NB4 (cell line): ENCODE measurements at regions not wholly inside any gene's neighbourhood (a gene's known extent, or its start where the extent isn't known, plus 50 kb on each side); places are given as distances from the start of the nearest gene placed in this dataset.

Source experiments
- DNase-seq: peaks from one replicate; pipeline ENCODE4 v3.0.0; 2010; ENCODE audit warnings: low read depth
- H3K4me3 ChIP-seq: one replicate; pipeline ENCODE4 v1.5.1; 2011; ENCODE audit warnings: mild to moderate bottlenecking, low read depth, low read length, moderate library complexity
- MAX ChIP-seq: IDR thresholded peaks from 2 replicates; pipeline ENCODE4 v1.6.1; 2011; ENCODE audit warnings: low read depth, low read length
- MYC ChIP-seq: IDR thresholded peaks from 2 replicates; pipeline ENCODE4 v1.6.1; 2011; ENCODE audit warnings: low read depth, low read length
- POLR2A ChIP-seq: IDR thresholded peaks from 2 replicates; pipeline ENCODE4 v1.6.1; 2011; ENCODE audit warnings: mild to moderate bottlenecking; ENCODE audit not compliant: insufficient read length; ENCODE audit errors: extremely low read depth
- TF ChIP-seq, protein P1 (sequence below): IDR thresholded peaks from one replicate; pipeline ENCODE4 v1.5.1; 2012; ENCODE audit warnings: low read depth, low read length

- TF ChIP-seq POLR2A (no peak), MAX (no peak), MYC (no peak)
- TF ChIP-seq, protein P1, sequence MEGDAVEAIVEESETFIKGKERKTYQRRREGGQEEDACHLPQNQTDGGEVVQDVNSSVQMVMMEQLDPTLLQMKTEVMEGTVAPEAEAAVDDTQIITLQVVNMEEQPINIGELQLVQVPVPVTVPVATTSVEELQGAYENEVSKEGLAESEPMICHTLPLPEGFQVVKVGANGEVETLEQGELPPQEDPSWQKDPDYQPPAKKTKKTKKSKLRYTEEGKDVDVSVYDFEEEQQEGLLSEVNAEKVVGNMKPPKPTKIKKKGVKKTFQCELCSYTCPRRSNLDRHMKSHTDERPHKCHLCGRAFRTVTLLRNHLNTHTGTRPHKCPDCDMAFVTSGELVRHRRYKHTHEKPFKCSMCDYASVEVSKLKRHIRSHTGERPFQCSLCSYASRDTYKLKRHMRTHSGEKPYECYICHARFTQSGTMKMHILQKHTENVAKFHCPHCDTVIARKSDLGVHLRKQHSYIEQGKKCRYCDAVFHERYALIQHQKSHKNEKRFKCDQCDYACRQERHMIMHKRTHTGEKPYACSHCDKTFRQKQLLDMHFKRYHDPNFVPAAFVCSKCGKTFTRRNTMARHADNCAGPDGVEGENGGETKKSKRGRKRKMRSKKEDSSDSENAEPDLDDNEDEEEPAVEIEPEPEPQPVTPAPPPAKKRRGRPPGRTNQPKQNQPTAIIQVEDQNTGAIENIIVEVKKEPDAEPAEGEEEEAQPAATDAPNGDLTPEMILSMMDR, result no peak
- no peak for DNase-seq
- H3K4me3 ChIP-seq, result no peak overlapping the region
Observed at GRCh38 chr10:43734716-43735115, 86.0 kb upstream of the ZNF32 start.

DNA sequence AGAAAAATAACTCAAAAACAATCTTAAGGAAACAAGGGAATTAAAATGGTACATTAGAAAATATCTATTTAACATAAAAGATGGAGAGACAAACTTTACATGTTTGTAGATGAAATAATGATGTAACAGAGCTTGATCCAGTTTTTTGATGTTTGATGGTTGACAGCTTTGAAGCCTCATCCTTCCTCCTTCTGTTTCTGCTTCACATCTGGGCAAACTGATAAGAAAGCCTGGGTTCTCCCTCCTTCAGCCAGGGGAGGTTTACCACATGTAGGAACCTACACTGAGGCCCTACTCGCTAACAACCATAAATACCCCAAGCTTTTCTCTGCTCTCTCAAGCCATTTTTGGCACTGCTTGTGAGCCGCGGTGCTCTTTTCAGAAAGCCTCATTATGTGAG is 82.8 kb upstream of the ZNF32 start:
- no peak overlapping the region for H3K4me3 ChIP-seq
- DNase-seq, result no peak
- no peak for TF ChIP-seq MAX
- TF ChIP-seq MYC, result no peak
- TF ChIP-seq, protein P1, result no peak
- TF ChIP-seq POLR2A, result no peak

DNA sequence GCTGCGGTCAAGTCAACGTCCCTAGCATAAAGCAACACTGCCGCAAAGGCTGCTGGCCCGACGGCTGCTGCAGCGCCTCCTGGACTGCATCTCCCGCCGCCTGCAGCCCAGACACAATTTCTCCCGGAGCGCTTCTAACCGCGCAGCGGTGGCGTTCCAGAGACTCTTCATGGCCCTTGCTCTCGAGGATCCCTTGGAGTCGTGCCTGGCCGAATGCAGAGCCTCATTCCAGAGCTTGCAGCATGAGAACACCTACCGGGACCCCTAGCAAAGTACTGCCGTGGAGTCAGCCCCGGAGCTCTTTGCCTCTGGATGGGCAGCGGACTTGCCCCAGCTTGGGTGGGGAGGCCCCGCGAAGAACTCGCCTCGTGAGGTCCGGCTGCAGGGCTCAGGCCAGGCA is 79.7 kb upstream of the ZNF32 start:
- no peak for TF ChIP-seq POLR2A
- TF ChIP-seq MYC, result no peak
- TF ChIP-seq MAX, result no peak
- TF ChIP-seq, protein P1, result no peak
- no peak for DNase-seq
- no peak overlapping the region for H3K4me3 ChIP-seq

- H3K4me3 ChIP-seq, result no peak overlapping the region
- TF ChIP-seq, protein P1, result no peak
- TF ChIP-seq POLR2A (no peak), MAX (no peak), MYC (no peak)
- DNase-seq, result no peak
Observed at GRCh38 chr10:43727935-43728334, 79.3 kb upstream of the ZNF32 start.

- TF ChIP-seq MAX (no peak), POLR2A (no peak), MYC (no peak)
- TF ChIP-seq, protein P1, result no peak
- no peak overlapping the region for H3K4me3 ChIP-seq
- DNase-seq, result no peak
Observed at GRCh38 chr10:43715334-43715733, 66.7 kb upstream of the ZNF32 start.
